ENCODE measurements at regions not wholly inside any gene's neighbourhood (a gene's known extent, or its start where the extent isn't known, plus 50 kb on each side); places are given as distances from the start of the nearest gene placed in this dataset.
"Not testable (repeated sequence)": the region's sequence is repeated elsewhere in the genome, so short reads cannot be mapped to it uniquely, and the experiment has no call there.

DNA sequence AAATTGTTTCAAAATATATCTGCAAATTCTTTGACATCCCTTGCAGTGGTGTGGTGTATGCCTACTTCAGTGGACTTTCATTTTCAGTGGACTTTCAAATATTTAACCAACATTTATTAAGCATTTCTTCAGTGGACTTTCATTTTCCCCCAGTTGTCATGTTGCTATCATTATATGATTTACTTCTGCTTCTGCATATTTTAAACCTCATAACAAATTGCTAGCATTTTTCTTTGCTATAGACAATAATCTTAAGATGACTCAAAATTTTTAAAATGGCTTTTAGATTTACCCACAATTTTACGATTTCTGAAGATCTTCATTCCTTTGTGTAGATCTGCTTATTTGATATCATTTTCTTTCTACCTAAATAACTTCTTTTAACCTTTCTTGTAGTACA, 592.7 kb upstream of the SLC35B3 start:
- no peak for DNase-seq (ENCODE audit: low read depth, low spot score)

DNA sequence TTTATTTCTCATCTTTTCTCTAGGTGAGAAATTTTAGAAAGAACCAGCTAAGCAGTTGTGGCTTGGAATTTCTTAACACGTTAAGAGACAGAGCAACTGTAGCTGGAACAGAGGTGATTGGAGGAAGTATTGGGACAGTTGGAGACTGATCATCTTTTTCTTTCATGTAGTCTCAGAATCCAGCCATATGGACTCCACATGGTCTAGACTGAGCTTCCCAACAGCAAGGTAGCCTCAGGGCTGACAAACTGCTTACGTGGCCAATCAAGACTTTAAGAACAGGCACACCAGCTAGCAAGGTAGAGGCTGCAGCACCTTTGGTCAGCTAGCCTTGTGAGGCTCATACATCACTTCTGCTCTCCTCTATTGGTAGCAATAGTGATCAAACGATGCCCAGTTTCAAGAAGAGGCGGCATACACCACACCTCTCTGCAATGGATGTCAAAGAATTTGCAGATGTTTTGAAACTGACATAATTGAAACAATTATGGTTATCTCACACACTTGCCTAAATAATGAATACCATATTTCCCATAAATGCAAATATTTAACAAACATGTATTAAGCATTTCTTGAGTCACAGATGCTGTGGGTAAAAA, 590.5 kb upstream of the SLC35B3 start:
- DNase-seq (ENCODE audit: low read depth, low spot score): no peak

DNA sequence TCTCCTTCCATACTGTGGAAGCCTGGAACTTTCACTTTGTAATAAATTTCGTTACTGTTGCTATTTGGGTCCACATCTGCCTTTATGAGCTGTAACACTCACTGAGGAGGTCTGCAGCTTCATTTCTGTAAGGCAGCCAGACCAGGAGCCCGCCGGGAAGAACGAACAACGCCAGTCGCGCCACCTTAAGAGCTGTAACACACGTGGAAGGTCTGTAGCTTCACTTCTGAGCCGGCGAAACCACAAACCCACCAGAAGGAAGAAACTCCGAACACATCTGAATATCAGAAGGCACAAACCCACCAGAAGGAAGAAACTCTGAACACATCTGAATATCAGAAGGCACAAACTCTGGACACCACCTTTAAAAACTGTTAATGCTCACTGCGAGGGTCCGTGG, 589.9 kb upstream of the SLC35B3 start:
- no peak for DNase-seq (ENCODE audit: low read depth, low spot score)

DNA sequence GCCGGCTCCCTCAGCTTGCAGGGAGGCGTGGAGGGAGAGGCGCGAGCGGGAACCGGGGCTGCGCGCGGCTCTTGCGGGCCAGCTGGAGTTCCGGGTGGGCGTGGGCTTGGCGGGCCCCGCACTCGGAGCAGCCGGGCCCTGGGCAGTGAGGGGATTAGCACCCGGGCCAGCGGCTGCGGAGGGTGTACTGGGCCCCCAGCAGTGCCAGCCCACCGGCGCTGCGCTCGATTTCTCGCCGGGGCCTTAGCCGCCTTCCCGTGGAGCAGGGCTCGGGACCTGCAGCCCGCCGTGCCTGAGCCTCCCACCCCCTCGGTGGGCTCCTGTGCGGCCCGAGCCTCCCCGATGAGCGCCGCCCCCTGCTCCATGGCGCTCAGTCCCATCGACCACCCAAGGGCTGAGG, 588.9 kb upstream of the SLC35B3 start:
- not testable (repeated sequence) for DNase-seq (ENCODE audit: low read depth, low spot score)

DNA sequence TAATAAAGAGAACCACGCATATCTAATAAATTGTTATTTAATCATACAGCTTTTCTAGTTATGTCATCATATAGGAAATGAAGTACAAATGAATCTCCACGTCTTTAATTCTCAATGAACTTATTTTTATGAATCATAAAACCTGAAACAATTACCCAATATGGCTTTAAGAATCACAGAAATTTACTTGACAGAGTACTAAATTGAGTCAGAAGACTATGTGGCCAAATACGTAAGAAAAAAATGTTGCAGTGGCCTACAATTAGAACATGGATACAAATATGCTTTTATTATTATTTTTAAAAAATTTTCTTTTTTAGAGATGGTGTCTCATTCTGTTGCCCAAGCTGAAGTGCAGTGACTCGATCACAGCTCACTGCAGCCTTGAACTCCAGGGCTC, 584.7 kb upstream of the SLC35B3 start:
- DNase-seq (ENCODE audit: low read depth, low spot score): no peak

DNA sequence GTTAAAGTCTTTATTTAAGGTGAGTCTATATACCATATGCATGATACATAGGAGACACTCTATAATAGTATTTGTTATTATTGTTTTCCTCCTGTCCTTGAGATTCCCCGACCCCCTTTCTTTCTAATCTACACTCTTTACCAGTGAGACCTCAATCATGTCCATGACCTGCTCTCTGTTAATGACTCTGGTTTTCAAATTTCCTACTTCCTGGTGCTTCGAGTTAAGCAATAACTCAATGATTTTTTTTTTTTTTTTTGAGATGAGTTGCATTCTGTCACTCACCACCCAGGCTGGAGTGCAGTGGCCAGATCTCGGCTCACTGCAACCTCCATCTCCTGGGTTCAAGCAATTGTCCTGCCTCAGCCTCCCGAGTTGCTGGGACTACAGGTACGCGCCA, 574.6 kb upstream of the SLC35B3 start:
- DNase-seq (ENCODE audit: low read depth, low spot score): no peak

DNA sequence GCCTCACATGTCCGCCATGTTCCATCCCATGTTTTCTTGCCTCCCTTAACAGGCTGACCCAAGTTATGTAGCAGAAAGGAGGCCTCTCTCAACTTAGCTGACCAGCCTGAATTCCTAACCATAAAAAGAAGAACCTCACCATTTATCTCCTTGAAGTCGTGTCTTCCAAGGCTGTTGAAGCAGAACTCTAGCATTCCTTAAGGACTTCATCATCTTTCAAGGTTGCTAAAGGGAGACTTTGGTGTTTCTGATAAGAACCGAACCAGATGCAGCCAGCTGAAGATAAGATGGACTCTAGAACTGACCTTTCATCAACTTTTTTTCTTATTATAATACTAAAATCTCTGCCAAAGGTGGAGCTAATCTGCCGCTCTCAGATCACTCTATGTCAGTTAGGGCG, 571.7 kb upstream of the SLC35B3 start:
- no peak for DNase-seq (ENCODE audit: low read depth, low spot score)

DNA sequence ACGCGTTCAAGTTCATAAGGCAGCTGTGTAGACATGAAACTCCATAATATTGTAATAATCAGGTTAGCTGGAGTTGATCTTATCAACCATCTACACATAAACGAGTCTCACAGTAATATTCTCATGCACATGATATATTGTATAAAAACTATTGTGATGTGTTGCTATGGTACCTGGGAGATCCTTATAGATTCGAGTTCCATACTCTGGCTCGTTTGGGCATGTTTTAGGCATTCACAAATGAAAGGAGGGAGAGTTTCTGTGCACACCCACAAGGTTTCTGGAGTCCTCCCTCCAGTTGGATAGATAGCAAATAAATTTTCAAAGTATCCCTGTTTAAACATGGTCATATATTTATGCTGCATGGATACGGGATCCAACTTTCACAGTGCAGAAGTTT, 567.5 kb upstream of the SLC35B3 start:
- DNase-seq (ENCODE audit: low read depth, low spot score): no peak

DNA sequence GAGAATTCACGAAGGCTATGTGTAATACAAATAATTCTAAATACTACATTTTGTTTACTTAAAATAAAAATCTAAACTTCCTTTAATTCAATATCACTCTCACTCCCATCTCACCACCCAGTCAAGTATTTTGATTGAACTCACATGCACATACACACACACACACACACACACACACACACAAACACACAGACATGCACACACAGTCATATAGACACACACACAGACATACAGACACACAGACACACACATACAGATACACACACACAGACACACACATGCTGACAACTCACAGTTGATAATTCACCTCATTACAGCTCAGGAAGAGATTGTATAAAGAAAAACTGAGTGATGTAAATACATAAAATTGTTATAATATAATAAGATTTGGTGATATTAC, 559.8 kb upstream of the SLC35B3 start:
- DNase-seq (ENCODE audit: low read depth, low spot score): no peak

DNA sequence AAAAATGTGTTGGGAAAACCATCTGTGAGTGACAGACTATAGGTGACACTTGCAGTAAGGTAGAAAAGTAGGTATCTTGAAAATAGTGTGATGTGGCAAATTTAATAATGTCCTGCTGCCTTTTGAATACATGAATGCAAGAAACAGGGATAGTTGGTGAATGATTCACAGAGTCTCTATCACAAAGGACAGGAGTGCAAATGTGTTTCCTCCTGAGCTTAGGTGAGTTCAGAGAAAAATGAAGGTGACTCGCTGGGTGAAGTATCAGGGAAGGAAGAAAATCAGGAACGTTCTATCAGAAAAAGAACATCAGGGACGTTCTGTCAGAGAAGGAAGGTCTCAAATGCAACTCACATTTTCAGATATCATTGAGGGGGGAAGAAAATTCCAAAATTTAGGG, 557.8 kb upstream of the SLC35B3 start:
- DNase-seq (ENCODE audit: low read depth, low spot score): no peak

DNA sequence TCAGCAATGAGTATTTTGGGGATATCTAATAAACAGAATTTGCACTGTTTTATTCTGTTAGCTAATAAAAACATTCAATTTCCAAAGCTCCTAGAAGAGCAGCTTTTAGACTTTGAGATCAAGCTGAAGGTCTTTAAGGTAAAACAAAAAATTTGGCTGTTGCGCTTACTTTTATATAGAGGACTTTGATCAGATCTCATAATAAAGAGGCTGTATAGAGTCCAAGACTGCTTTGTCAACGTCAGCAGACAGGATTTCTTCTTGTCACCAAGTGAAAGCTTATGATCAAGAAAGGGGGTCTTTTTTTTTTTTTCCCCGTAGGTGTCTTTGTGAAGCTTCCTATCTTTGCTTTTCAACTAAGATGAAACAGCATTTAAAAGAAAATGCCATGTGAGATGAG, 556.5 kb upstream of the SLC35B3 start:
- no peak for DNase-seq (ENCODE audit: low read depth, low spot score)

DNA sequence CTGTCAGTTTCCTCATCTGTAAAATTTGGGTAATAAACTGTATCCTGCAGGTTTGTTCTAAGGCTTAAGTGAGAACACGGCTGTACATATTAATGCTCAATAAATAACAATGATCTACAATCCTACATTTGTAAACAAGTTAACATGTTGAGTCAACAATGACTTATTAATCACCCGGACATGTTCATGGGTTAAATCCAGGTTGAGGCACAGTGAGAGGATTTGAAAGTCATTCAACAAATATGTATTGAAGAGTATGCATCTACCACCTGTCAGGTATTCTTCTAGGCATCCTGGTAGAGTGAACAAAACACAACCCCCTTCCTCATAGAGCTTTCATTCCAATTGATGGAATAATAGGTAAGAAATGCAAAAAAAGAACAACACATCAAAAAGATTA, 554.7 kb upstream of the SLC35B3 start:
- no peak for DNase-seq (ENCODE audit: low read depth, low spot score)

DNA sequence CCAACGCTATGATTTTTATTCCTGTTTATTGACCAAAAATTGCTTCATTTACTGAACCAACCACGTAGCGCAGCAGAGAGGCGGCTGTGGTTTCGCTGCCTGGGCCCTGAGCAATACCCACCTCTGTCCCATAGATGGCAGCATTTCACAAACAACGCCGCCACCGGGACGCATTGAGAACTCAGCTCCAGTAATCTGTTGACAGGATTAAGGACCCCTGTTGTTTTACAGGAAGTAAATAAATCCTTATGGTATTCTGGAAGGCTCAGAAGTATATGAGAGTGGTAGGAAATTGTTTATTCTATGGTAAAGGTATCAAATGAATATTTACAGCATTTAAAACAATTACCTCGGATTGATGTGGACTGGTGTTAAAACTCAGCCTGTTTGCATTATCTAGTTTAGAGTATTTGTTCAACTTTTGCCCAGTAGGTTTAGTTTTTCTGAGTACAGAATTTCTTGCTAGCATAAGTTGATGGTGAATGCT, 547.9 kb upstream of the SLC35B3 start:
- DNase-seq (ENCODE audit: low read depth, low spot score): peak; percentile 32

DNA sequence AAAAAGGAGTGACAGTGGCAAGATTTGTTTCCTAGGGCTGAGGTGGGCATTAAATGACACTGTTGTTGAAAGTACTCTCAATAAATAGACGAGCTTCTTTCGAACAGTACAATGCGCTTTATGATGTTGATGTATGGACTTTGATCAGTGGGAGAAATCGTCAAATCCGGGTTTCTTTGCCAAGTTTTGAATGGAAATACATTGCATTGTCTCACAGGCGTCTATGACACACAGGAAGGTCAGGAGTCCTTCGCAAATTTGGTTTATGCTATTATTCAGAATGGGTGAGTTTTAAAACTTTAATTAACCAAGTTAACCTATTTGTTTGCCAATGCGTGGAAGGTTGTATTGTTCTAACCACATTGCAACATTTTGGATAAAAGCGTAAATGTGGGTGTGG, 547.3 kb upstream of the SLC35B3 start:
- no peak for DNase-seq (ENCODE audit: low read depth, low spot score)

DNA sequence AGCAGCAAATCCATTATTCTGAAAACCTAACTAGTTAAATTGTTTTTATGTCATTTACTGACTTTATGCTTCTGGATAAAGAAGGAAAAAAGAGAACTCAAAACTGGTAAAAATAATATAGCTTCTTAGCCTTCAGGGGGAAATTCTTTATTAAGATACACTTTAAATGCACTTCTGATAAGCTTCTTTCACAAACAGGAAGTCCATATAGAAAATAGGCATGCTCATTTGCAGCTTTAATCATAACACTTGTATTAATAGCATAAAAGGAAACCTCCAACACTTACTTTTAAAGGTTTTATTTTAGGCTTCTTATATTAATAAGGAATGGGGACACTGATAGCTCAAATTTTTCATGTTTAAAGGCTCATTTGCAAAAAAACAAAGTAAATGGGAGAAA, 538.0 kb upstream of the SLC35B3 start:
- no peak for DNase-seq (ENCODE audit: low read depth, low spot score)

DNA sequence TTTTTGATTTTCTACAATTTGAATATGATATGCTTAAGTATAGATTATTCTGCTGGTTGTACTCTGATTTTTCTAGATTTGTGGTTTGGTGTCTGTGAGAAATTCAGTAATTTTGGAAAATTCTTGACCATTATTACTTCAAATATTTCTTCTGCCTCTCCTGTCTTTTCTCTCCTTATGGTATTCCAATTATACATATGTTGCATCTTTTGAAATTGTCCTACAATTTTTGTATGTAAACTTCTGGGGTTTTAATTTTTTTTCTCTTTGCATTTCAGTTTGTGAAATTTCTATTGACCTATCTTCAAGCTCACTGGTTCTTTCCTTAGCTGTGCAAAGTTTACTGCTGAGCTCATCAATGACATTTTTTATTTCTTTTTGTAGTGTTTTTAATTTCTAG, 534.4 kb upstream of the SLC35B3 start:
- DNase-seq (ENCODE audit: low read depth, low spot score): no peak

DNA sequence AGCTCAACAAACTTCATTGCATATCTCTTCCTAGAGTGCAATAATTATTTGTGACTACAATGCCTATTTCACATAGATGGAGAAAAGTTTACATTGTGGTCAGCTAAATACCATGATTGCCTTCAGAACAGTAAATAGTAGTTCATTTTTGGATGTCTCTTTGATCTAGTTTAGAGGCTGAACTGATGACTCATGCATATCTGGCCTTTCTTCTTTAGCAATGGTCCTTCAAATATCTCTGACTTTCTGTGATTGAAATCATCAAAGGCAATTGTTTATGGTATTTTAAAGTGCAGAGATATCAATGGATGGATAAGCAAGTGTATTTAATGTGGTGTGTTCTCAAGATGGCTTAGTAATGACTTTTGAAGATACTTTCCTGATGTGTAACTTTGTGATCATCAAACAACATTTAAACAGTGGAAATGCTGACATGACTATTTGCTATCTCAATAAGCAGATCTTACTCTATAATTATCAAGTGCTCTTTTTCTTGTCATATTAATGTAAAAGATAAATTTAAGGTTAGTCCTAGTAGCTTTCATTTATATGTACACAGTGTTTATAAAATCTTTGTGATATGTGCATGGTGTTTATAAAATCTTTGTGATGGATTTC, 523.7 kb upstream of the SLC35B3 start:
- no peak for DNase-seq (ENCODE audit: low read depth, low spot score)

DNA sequence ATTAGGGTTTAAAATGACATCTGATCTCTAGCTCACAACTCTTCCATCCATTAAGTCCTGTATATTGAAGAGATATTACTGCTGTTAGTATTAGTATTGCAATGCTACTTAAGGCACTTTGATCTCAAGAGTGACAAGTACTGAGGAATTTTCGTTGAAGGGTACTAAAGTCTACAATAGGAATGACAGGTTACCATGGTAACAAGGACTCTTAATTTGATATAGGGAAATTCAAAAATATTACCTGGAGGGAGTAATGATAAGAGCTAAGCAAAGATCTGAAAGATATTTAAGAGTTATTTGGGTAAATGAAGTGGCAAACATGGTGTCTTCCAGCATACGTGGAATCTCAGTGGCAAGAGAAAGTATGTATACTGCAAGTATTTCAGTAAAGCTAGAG, 518.0 kb upstream of the SLC35B3 start:
- no peak for DNase-seq (ENCODE audit: low read depth, low spot score)

DNA sequence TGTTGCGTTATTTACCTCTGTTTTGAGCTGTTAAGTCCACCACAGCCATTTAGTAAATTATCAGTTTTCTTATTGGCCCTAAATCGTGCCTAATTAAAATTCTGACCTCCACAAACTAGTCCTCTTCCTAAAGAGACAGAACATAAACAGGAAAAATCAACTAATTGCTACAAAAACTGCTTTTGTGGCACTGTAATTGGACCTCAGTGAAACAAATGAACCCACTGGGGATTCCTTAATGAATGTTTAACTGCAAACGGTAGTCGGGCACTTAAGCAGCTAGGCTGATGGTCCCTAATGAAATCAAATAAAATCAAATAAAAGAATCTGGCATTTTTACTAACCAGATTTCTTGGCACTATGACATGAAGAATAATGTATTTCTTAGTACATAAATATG, 513.4 kb upstream of the SLC35B3 start:
- DNase-seq (ENCODE audit: low read depth, low spot score): no peak

DNA sequence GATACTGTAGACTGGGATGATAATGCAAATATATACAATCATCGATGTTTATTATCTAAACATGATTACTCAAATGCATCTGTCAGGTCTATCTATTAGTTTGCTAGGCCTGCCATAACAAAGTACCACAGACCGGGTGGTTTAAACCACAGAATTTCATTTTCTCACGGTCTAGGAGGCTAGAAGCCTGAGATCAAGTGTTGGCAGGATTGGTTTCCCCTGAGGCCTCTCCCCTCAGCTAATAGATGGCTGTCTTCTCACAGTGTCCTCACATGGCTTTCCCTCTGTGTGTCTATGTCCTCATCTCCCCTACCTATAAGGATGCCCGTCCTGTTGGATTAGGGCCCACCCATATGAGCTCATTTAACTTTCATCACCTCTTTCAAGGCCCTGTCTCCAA, 512.6 kb upstream of the SLC35B3 start:
- no peak for DNase-seq (ENCODE audit: low read depth, low spot score)

DNA sequence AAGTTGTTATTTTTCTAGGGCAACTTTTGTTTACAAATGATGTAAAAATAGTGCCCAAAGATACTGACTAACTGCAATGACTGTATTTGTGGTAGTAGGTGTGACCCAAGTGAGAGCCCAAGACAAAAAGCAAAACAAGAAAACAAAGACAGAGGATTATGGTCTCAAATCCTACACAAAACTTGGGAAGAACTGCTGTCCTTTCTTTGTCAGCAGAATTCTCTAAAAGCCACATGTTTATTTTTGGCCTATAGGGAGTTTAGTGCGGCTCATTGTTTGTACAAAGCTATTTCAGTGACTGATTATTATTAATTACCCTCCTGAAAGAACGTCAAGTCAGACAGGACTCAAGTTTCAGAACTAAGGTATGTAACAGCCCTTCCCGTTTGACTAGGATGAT, 509.2 kb upstream of the SLC35B3 start:
- DNase-seq (ENCODE audit: low read depth, low spot score): no peak

DNA sequence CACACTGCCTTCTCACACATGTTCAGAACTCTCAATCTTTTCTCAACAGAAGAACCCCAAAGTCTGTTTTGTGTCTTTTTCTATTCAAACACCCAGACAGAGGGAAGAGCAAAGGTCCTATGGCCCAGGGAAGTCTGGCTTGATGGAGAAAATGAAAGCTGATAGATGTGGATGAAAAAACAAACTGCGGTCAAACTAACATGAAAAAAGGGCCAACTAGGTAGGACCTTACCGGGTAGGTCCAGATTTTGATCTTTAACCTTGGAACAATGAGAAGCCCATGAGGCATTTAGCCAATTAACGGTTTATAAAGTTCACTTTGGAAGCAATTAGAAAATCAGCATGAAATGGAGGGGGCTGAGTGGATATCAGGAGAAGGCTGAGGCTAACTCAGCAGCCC, 507.7 kb upstream of the SLC35B3 start:
- no peak for DNase-seq (ENCODE audit: low read depth, low spot score)

DNA sequence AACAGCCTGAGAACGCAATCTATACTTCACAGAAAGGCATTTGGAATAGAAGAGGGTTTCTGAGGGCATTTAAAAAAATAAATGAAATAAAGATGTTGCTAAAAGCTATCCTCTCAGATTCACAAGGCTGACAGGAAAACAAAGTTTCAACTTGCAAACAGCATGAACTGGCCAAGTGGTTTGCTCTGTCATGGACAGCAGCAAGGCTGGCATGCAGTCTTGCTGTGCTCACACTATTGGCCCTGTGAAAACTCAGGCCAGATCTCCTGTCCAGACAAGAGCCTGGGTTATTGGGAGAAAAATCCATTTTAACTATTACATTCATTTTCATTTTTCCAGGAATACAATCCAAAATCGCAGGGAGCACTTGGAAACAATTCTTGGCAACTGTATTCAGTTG, 506.2 kb upstream of the SLC35B3 start:
- DNase-seq (ENCODE audit: low read depth, low spot score): no peak

DNA sequence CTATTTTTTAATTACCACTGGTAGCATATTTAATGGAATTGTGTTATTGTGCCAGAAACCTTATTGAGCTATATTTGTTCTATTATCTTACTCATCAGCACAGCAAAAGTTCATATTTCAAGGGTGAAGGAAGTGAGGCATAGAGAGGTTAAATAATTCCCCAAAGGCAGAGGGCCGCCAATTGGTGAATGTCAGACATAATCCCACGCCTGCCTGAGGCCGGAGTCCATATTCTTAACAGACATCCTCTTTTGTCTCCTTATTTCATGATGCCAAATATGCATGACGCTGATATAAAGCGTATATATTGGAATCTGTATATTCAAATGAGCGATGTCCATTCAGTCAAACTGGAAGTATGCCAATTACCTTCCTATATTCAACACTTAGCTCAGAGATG, 505.0 kb upstream of the SLC35B3 start:
- no peak for DNase-seq (ENCODE audit: low read depth, low spot score)
